GM12865 (cell line): ENCODE measurements at regions not wholly inside any gene's neighbourhood (a gene's known extent, or its start where the extent isn't known, plus 50 kb on each side); places are given as distances from the start of the nearest gene placed in this dataset.
A peak's percentile ranks its signal among the peaks of the same experiment; 100 is the strongest.

Source experiments
- DNase-seq: peaks from one replicate; pipeline ENCODE4 v3.0.0; 2010; ENCODE audit warnings: low read depth
- H3K4me3 ChIP-seq: 2 replicates; pipeline ENCODE4 v1.5.1; 2011; ENCODE audit warnings: mild to moderate bottlenecking, low read depth, low read length, control low read depth
- CTCF ChIP-seq: IDR thresholded peaks from 2 replicates; pipeline ENCODE4 v1.5.1; 2011; ENCODE audit warnings: low read length, control low read depth, low read depth, inconsistent platforms; ENCODE audit not compliant: insufficient read depth; ENCODE audit errors: missing control alignments

- DNase-seq = no peak
- no peak for TF ChIP-seq CTCF
- no peak overlapping the region for H3K4me3 ChIP-seq
These were observed 290.1 kb upstream of the HDAC4 start for GRCh38 chr2:239690651-239691631.

- TF ChIP-seq CTCF = no peak
- H3K4me3 ChIP-seq = no peak overlapping the region
- DNase-seq = no peak
These were observed 289.2 kb upstream of the HDAC4 start for GRCh38 chr2:239689985-239690384.

- no peak for TF ChIP-seq CTCF
- no peak for DNase-seq
- H3K4me3 ChIP-seq = no peak overlapping the region
These were observed 288.6 kb upstream of the HDAC4 start for GRCh38 chr2:239689410-239689809.

GRCh38 chr2:239688840-239689239 lies 288.0 kb upstream of the HDAC4 start:
- no peak for TF ChIP-seq CTCF

GRCh38 chr2:239688122-239688681 lies 287.4 kb upstream of the HDAC4 start:
- no peak for DNase-seq
- TF ChIP-seq CTCF = peak; percentile 19
- H3K4me3 ChIP-seq = no peak overlapping the region

More at GRCh38 chr2:239688840-239689239, 288.0 kb upstream of the HDAC4 start:
- no peak for DNase-seq
- no peak overlapping the region for H3K4me3 ChIP-seq

GRCh38 chr2:239687441-239687840 lies 286.6 kb upstream of the HDAC4 start:
- H3K4me3 ChIP-seq = no peak overlapping the region
- TF ChIP-seq CTCF = no peak
- DNase-seq = no peak
